NCI-H82 (cell line): ENCODE measurements at regions not wholly inside any gene's neighbourhood (a gene's known extent, or its start where the extent isn't known, plus 50 kb on each side); places are given as distances from the start of the nearest gene placed in this dataset.
"Not testable (repeated sequence)": the region's sequence is repeated elsewhere in the genome, so short reads cannot be mapped to it uniquely, and the experiment has no call there.

Experiments
- DNase-seq: peaks from one replicate; lab custom pipeline; 2025; lab: John Stamatoyannopoulos, UW

DNA sequence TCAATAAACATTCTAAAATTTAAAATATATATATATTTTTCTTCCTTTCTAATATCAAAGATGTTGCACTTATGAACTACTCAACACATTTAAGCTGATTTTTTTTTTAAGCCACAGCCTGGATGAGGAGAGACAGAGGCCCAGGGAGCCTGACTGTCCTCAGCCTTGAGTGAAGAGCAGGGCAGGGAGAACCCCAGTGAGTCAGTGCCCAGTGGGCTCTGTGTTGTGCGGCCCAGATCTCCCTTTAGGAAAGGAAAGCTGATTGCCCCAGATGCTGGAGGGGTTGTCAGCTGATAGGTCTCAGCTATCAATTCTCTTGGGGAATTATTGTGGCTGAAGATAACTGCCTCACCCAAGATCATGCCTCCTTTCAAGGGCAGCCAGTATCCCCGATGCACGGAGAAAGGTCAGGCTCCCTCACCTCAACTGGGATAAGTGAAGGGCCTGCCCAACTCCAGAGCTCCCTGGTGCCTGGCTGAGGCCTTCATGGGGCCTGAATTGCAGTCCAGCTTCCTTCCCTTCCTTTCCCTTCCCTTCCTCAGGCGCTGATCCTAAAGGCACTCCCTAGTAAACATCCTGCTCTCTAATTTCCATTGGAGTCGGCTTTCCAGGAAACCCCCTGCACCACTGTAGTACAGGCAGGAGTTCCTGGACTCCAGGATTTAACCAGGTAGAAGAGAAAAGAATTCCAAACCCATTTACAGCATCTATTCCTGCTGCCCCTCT lies 106.9 kb upstream of the ATL2 start:
- DNase-seq: no peak

DNA sequence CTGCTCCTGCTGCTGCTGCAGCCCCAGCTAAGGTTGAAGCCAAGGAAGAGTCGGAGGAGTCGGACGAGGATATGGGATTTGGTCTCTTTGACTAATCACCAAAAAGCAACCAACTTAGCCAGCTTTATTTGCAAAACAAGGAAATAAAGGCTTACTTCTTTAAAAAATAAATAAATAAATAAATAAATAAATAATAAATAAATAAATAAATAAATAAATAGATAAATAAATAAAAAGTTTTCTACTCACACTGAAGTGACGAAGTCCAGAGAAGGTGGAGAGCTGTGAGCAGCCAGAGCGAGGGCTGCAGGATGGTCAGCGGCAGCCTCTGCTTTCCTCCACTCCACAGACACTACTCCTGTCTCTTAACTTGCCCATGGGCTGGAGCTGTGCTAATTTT lies 105.6 kb upstream of the ATL2 start:
- not testable (repeated sequence) for DNase-seq

DNA sequence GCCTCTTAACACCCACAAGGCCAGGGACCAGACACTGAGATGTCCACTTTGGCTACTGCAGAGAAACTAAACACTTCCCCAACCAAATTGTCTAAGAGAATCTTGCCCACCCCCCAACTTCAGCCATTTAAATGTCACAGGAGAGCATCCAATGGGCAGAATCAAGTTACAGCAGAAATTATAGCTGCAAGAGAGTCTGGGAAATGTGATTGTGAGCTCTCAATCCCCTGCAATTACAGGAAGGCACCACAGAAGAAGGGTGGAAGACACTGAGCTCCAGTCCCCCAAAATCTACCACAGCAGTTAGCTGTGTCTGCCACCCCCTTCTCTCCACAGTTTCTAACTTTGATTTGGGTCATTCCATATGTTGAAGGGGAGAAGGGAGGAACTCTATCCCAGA lies 103.5 kb upstream of the ATL2 start:
- DNase-seq: no peak

DNA sequence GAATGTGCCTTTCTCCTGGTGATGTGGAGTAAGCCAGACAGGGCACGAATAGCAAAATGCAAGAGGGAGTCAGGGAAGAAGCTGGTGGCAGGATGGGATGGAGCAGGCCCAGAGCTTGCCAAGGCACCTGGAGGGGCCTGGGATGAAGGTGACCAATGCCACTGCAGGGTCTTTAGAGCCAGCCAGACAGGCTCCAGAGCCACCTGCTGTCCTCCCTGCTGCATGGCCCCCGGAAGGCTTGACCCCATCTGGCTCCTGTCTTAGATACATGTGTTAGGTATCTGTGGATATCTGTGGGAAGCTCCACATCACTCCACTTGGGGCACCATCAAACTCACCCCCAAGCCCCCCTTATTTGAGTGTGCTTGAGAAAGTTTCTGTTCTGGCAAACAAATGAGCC lies 99.9 kb upstream of the ATL2 start:
- peak; percentile 21 for DNase-seq

DNA sequence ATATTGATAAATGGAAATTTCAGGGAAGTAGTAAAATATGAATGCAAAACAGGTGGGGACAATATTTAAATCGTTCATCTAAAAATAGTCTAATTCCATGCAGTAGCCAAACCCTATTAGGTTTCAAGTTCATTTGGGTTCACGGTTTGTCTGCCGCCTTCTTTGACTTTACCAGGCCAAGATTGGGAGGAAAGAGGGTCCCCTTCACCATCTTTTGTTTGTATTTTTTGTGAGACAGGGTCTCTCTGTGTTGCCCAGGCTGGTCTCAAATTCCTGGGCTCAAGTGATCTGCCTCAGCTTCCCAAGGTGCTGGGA lies 98.5 kb upstream of the ATL2 start:
- no peak for DNase-seq

DNA sequence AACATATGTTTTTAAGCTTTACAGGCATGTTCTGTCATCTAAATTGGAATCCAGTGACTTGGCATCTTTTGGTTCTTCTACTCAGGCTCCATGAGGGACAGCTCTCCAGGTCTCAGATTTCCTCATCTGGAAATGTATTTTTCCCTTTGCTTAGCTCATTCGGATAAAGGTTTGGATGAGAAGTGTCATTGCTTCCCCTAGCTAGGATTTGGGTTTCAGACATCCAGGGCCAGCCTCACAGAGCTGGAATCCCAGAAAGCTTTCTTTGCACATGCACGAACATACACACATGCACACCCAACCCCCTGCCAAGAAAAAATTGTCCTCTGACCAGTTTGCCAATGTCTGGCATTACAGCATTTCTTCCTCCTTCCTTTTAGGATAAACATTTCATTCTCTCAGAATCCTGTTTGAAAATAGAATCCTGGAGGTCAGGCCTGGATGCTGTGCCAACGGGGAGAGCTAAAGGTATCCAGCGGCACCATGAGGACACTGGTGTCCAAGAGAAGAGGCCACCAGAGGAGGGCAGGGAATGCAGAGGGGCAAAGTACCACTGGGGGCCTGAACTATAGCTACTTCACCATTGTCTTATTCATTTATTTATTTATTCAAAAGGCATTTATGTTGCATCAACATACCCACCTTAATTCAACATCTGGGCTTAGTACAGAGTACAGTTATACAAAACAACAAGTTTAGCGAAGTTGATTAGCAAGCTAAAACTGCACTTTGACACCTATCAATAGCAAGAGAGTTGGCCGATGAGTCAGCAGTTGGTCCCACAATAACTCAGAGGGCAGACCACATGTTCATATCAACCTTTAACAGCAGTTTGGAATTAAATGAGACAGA lies 97.9 kb upstream of the ATL2 start:
- DNase-seq: no peak

DNA sequence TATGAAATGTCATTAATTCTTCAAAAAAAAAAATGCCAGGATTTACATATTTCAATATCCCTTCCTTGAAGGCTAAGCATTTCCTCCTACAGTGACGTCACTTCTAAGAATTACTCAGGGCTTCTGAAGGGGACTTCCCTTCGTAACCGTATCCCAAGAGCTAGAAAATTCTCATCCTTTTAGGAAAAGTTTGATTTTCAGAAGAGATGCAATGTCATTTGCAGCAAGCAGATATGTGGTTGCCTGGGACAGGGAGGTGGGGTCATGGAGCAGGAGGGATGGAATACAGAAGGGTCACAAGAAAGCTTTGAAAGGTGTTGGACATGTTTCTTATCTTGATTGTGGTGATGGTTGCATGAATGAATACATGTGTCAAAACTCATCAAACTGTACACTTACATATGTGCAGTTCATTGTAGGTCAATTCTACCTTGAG lies 97.0 kb upstream of the ATL2 start:
- no peak for DNase-seq

DNA sequence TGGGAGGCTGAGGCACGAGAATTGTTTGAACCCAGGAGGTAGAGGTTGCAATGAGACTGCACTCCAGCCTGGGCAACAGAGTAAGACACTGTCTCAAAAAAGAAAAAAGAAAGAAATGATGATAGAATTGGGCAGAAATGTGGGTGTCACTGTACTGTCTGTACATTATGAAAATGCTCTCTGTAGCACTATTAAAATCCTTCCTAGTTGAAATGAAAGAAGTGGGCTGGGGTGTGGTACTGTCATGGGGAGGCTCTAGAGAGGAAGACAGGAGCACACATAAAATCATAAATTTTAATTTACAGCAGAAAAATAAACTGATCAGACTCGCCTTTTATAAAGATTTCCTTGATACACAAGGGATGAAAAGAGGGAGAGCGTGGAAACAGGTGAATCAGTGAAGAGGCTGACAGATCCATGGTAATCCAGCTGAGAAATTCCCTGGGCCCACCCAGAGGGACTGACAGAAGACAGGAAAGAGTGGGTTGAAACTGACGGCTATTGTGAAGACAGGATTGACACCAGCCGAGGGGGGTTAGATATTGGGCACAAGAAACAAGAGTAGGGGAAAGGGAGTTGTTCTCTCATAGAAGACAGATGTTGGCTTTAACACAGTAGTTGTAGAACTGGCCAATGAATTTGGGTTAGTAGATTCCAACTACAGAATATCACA lies 96.4 kb upstream of the ATL2 start:
- no peak for DNase-seq

DNA sequence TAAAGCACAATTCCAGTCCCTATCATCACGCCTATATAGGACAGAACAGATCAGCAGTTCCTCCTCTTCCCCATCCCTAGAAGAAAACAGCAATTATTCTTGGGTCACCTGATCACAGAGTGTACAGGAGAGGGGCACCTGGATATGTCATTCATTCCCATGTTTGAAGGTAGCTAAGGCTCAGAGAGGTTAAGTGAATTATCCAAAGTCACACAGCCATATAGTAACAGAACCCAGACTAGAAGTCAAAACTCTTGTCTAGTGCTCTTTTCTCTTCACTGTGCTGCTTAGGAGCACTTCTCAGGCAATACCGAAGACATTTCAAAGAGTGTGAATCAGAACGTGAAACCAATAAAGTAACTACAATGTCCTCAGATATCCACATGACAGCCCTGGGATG lies 93.0 kb upstream of the ATL2 start:
- DNase-seq: no peak

DNA sequence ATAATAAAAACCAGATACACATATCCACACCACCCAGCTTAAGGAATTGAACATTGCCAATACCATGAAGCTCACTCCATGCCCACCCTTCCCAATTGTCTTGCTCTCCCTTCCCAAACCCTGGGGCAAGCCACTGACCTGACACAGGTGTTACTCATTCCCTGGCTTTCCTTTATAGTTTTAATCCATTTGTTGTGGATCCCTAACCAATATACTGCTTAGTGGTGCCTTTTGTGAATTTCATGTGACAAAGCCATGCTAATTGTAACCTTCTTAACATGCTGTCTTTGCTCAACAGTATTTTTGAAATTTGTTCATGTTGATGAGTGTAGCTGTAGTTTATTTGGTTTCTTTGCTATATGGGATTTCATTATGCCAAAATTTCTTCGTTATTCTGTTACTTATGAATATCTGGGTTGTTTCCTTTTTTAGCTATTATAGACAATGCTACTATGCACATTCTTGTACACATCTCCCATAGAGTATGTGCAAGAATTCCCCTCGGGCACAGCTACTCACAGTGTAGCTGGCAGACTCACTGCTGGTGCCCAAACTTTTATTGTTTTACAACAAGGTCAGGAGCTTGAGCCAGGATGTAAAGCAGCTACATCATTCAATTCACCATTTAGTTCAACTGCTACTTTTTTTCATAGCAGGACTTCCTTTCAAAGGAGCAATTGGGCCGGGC lies 90.8 kb upstream of the ATL2 start:
- DNase-seq: no peak

DNA sequence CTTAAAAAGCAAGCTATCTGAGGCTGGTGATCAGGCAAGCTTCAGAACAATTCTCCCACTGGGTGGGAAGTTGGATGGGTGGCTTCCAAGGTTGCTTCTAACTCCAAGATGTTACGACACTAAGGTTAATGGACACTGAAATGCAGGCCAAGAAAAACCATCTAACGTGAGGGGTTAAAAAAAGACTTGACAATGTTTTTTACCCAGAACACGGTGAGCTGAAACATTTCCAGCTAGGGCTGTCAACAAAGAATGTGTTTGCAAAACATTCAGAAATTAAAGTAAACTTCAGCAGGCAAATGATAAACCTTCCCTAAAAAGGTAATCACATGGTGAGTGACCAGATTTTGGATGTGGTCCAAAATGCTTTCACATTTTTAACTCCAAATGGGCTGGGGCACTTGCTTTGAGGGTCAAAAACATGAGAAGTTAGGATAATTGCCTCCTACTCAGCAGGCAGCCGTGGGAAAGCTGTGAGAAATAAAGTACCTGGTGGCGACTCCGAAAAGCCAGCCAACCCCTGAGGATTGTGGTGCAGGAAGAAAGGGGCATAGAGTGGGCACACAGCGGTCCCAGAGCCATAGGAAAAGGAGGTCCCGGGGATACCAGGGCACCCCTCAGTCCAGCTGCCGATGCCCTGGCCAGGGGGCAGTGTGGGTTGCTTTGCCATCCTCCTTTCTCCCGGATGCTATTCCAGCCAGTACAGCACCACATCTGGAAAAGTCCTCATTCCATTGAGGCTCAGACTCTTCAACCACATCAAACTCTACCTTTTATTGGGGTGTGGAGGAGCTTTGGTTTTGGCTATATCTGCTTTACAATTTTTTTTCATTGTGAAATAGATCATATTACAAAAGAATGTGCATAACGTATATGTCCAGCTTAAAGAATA lies 90.0 kb upstream of the ATL2 start:
- DNase-seq: no peak

DNA sequence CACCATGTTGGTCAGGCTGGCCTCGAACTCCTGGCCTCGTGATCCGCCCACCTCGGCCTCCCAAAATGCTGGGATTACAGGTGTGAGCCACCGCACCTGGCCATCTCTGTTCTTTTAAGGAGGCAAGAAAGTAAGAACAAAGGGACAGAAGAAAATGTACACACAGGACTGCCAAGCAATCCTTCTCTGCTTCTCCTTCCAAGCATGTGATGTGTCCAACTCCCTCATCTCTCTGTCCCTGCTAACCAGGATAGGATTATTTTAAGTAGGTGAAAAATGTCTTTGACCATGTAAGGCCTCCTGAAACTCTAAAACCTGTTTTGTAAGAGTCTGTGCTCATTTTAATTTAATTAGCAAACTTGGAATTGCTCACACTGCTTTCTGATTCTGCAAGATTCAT lies 89.3 kb upstream of the ATL2 start:
- no peak for DNase-seq

DNA sequence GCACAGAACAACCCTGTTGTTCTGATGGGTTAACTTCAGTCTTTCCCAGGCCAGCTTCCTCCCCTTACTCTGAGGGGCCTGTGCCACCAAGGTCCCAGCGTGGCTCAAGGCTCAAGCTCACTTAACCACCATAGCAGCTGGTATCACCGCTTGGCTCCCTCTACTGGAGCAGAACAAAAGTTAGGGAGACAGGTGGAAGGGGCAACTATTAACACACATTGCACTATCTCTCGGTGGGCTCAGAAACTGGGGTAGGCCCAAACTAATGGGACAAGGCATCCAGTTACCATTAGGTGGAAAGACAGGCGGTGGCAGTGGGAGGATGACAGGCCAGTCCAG lies 88.7 kb upstream of the ATL2 start:
- DNase-seq: peak; percentile 75

DNA sequence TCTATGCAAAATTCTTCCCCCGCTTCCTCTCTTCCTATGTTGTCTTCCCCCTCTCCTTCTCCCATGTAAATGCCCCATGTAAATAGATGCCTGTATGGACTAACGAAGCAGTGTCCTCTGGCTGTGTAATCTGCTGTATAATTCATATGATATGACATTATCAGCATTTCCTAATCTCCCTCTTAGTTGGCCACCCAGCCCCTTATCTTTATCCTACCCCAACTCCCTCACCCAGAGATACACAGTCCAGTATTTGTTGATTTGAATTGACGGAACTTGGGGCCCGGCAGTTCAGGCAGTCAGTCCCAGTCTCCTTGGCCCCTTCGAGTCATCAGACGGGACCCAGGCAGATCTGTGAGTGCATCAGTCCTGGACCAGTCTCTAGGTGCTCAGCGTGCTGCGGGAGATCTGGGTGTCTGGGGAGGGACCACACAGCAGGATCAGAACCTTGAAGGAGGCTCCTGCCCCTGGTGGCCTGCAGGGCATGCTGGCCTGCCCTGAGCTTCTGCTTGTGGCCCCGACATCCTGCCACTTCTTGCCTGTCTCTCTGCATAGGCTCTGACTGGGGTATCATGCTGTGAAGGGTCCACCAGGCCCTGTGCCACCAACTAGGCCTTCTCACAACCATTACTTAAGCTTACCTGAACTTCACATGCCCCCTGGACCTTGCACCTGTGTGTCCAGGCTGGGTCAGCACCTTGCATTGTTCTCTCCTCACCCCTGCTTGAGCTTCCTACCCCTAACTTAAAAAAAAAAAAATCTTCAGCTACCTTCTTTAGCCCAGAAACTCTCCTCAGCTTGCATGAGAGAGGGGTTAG lies 88.1 kb upstream of the ATL2 start:
- DNase-seq: no peak

DNA sequence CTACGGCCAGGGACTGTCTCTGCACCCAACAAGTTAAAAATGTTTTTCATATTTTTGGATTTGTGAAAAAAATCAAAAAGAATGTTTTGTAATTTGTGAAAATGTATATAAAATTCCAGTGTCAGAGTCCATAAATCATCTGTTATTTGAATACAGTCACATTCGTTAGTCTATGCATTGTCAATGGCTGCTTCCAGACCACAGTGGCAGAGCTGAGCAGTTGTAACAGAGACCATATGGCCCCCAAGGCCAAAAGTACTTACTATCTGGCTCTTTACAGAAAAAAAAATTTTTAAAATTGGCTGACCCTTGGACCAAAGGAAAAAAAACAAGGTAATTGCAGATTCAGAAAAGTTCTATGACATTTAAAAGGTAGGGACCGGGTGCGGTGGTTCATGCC lies 86.7 kb upstream of the ATL2 start:
- DNase-seq: no peak

DNA sequence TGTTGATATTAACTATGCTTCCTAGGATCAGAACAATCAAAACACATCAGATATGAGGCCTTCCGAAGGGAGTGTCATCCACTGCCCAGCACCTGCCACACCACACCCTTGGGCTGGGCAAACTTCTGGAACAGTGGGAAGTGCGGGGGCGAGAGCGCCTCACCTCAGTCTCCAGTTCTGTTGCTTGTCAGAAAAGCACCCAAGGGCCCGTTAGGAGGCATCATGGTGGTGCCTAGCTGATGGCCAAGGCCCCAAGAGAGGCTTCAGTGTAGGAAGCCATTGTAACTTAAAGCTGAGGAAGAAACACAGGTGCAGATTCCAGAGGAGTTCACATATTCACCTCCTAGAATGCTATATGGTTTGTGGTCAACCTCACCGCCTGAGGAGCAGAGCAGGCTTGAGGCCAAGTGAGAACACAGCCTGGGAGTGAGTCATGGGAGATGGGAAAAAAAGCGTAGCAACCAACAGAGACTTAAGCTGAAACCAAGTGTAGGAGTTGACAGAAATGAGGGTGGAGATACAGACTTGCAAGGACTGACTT lies 85.1 kb upstream of the ATL2 start:
- no peak for DNase-seq

DNA sequence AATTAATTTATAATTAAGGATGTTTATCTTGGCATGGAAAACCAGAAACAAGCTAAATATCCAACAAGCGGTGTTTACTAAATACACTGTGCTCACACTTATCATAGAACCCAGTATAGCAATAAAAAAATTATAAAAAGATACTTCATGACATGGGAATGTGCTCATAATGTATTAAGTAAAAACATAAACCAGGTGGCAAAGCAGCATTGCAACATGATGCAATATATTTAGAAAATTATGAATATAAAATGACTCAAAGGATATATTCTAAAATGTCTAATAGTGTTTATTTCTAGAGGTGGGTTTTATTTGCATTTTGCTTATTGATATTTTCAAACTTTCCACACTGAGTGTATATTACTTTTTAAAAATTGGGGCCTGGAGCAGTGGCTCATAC lies 84.4 kb upstream of the ATL2 start:
- DNase-seq: no peak

DNA sequence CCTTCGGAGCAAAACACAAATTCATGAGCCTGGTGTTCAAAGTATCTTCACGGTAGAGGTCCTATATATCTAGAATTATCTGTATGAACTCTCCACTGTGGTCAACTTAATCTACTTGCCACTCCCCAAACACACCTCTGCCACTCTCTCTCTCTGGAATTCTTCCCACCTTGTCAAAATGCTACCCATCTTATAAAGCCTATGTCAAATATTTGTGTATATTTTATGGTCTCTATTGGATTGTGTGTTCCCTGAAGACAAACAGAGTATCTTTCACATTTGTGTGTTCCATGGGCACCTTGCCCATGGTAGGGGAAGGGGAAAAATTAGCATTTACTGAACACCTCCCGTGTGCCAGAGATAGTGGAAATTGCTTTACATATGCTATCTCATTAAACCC lies 83.2 kb upstream of the ATL2 start:
- DNase-seq: no peak

DNA sequence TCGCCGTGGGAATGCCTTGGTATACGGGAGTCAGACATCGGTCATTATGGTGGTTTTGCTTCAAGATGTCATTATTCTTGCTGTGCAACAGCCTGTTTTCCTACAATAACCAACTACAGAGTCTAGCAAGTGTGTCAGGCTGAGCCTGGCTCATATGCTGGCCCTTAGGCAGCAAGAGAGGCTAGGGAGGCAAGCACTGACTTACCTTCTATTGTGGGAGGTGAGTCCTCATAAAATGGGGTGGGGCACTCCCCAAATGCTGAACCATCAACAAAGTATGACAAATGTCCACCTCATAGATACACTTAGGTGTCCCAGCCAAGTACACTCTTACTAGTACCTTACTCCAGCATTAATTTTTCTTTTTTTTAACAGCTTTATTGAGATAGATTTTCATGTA lies 77.0 kb upstream of the ATL2 start:
- no peak for DNase-seq

DNA sequence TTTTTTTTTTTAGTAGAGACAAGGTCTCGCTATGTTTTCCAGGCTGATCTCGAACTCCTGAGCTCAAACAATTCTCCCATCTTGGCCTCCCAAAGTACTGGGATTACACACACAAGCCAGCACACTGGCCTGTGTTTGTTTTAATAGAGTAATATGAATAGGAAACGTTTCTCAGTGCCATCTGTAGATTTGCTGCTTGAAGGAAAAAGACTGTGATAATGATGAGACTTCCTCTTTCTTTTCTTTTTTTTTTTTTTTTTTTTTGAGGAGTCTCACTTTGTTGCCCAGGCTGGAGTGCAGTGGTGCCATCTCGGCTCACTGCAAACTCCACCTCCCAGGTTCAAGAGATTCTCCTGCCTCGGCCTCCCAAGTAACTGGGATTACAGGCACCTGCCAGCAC lies 74.7 kb upstream of the ATL2 start:
- DNase-seq: not testable (repeated sequence)

DNA sequence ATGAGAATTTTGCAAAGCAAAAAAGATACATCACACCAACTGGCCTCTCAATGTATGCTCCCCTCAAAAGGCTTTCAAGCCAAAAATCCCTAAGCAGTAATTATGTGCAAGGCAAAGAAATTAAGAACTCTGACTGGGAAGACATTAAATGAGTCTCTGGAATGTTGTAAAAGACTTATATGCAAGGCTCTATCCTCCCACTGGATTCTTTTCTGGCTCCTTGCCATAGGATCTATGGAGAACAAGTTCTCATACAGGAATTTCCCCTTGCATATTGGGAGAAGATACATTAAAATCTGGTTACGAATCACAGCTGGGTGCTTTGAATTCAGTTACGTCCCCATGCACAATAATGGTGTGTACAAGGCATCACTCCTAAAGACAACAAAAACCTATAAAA lies 73.4 kb upstream of the ATL2 start:
- no peak for DNase-seq
